OCI-LY7 (cell line): ENCODE measurements at regions not wholly inside any gene's neighbourhood (a gene's known extent, or its start where the extent isn't known, plus 50 kb on each side); places are given as distances from the start of the nearest gene placed in this dataset.

Experiments
- EZH2phosphoT487 ChIP-seq: fragments of 200-600 bp; sonication (generic); IDR thresholded peaks from 2 replicates; pipeline ENCODE4 v1.6.1; 2018; ENCODE audit warnings: low read depth, borderline replicate concordance, mild to moderate bottlenecking, mixed run types, antibody characterized with exemption, low read length, moderate library complexity, mixed read lengths
- TF ChIP-seq, protein P1 (sequence below): fragments of 200-600 bp; sonication (generic); conservative IDR thresholded peaks from 2 replicates; pipeline ENCODE4 v1.5.1; 2014; ENCODE audit warnings: mild to moderate bottlenecking, antibody characterized with exemption, low read length, moderate library complexity, mixed read lengths

GRCh38 chr2:76288598-76288997 is 577.9 kb upstream of the GCFC2 start:
- TF ChIP-seq, protein P1, sequence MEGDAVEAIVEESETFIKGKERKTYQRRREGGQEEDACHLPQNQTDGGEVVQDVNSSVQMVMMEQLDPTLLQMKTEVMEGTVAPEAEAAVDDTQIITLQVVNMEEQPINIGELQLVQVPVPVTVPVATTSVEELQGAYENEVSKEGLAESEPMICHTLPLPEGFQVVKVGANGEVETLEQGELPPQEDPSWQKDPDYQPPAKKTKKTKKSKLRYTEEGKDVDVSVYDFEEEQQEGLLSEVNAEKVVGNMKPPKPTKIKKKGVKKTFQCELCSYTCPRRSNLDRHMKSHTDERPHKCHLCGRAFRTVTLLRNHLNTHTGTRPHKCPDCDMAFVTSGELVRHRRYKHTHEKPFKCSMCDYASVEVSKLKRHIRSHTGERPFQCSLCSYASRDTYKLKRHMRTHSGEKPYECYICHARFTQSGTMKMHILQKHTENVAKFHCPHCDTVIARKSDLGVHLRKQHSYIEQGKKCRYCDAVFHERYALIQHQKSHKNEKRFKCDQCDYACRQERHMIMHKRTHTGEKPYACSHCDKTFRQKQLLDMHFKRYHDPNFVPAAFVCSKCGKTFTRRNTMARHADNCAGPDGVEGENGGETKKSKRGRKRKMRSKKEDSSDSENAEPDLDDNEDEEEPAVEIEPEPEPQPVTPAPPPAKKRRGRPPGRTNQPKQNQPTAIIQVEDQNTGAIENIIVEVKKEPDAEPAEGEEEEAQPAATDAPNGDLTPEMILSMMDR, result no peak
- TF ChIP-seq EZH2phosphoT487, result no peak
